GM13977 (cell line): ENCODE measurements at regions not wholly inside any gene's neighbourhood (a gene's known extent, or its start where the extent isn't known, plus 50 kb on each side); places are given as distances from the start of the nearest gene placed in this dataset.
A peak's percentile ranks its signal among the peaks of the same experiment; 100 is the strongest.

Source experiments
- DNase-seq: peaks from one replicate; pipeline ENCODE4 v3.0.0; 2012; ENCODE audit warnings: low spot score
- in situ Hi-C: fragments of 300-500 bp; cut with MboI; formaldehyde crosslinking; loops from one replicate; pipeline ENCODE4 v1.12.0; 2022; ENCODE audit warnings: low sequenced_read_pairs, low pct_unique_long_range_greater_than_20kb, mixed read lengths, inconsistent platforms; ENCODE audit not compliant: unreplicated experiment
- TF ChIP-seq, protein P1 (sequence below): IDR thresholded peaks from 2 replicates; pipeline ENCODE4 v1.5.1; 2012; ENCODE audit warnings: mild to moderate bottlenecking, control low read depth; ENCODE audit not compliant: insufficient read depth; ENCODE audit errors: extremely low read depth, missing control alignments

DNA sequence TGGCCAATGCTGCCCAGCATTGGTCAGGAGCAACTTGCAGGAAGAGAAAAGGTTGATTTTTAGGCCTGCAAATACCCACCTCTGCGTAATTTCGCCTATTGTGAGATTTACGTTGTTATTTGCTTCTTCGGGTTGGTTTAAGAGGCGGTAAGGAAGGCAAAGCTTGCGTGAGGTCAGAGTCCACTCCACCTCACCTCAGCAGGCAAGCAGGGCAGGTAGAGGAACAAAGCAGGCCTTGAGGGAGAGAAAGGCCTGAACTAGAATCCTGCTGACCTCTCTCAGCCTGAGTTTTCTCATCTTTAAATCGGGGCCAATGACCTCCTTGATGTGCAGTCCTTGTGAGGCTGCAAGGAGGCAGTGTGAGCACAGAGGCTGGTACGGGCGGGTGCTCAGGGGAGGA is 239.1 kb downstream of the CDC5L start:
- TF ChIP-seq, protein P1, sequence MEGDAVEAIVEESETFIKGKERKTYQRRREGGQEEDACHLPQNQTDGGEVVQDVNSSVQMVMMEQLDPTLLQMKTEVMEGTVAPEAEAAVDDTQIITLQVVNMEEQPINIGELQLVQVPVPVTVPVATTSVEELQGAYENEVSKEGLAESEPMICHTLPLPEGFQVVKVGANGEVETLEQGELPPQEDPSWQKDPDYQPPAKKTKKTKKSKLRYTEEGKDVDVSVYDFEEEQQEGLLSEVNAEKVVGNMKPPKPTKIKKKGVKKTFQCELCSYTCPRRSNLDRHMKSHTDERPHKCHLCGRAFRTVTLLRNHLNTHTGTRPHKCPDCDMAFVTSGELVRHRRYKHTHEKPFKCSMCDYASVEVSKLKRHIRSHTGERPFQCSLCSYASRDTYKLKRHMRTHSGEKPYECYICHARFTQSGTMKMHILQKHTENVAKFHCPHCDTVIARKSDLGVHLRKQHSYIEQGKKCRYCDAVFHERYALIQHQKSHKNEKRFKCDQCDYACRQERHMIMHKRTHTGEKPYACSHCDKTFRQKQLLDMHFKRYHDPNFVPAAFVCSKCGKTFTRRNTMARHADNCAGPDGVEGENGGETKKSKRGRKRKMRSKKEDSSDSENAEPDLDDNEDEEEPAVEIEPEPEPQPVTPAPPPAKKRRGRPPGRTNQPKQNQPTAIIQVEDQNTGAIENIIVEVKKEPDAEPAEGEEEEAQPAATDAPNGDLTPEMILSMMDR: no peak
- in situ Hi-C loops: loop anchor here (25.0 kb wide), 1 partner anchor 786 kb away; no protein-coding TSS in a partner anchor
- no peak for DNase-seq

DNA sequence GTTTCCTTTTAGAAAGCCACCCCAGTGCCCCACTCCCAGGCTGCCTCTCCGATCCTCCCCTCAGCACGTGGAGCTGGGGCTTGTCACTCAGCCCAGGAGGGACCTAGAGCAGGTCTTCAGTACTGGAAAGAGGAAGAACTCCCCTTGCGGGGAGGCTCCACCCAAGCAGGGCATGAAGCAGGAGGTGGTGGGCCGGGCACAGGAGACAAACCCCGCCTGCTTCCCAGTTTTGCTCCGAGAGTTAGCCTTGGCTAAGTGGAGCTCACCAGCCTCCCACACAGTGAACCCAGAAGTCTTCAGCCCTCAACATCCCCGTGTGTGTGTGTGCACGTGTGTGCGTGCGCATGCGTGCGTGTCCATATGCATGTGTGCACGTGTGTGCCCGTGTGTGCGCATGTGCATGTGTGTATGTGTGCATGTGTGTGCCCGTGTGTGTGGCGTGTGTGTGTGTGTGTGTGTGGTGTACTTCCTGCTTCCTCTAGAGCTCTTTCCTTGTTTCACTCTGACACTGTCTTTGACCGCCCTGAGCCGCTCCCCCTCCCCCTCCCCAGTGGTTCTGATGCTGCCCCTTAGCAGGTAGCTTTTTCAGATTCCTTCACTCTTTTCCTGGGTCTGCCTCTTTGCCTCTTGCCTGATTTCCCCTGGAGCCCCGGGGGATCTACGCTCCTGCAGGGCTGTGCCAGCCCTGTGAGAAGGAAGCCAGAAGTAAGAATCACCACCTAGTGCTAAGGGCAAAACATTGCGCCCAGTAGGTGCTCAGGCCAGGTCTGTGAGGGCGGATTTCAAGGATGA is 239.8 kb downstream of the CDC5L start:
- in situ Hi-C loops: loop anchor here (25.0 kb wide), 1 partner anchor 785 kb away; no protein-coding TSS in a partner anchor
- TF ChIP-seq, protein P1: no peak
- no peak for DNase-seq

DNA sequence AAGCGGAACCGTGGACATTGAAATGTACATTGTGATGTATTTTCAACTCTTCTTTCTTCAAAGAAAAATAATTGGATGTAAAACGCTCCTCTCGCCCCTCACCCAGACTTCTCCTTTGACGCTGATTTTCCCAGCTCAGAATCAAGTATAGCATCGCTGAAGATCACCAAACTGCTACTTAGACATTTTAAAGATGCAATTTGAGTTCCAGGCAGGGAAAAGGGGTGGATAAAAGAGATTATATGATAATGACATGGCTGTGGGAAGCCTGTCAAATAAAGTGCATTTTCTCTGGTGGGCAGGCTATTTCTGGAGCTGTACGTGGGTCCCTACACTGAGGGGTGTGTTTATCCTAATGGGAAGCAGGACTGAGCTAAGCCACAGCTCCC is 240.4 kb downstream of the CDC5L start:
- no peak for DNase-seq
- in situ Hi-C loops: loop anchor here (25.0 kb wide), 1 partner anchor 784 kb away; no protein-coding TSS in a partner anchor
- TF ChIP-seq, protein P1: no peak

DNA sequence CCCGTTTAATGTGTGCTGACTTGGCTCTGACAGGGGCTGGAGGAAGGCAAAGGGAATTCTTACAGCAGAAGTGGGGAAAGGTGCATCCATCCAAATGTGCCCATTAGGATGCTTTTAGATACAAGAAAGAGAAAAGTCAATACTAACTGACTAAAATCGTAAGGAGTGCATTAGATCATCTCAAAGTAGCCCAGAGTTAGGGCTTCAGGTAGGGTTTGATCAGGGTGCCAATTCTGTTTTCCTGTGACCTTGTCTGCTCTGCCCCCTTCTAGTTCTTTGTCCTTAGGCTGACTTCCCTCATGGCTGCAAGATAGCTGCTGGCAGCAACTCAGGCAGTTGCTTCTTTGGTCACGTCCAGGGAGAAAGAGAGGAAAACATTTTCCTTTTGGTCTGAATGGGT is 240.8 kb downstream of the CDC5L start:
- in situ Hi-C loops: loop anchor here (25.0 kb wide), 1 partner anchor 784 kb away; no protein-coding TSS in a partner anchor
- DNase-seq: no peak
- TF ChIP-seq, protein P1: no peak

DNA sequence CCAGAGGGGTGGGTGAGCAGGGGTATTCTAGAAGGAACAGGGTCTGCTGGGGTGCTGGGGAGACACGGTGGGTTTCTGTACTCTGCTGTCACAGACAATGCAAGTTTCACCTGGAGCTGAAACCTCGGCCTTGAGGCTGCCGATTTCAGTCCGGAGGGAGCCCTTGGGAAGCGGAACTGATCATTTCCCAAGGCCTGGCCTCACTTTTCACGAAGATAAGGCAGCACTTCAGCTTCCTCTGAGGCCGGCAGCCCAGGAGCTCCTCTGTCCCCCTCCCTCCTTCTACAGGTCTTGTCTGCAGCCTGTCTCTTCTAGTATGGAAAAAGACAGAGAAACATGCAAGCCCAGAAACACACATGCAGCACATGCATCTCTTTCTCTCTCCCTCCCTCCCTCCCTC is 242.1 kb downstream of the CDC5L start:
- TF ChIP-seq, protein P1: no peak
- DNase-seq: no peak
- in situ Hi-C loops: loop anchor here (25.0 kb wide), 1 partner anchor 783 kb away; no protein-coding TSS in a partner anchor

DNA sequence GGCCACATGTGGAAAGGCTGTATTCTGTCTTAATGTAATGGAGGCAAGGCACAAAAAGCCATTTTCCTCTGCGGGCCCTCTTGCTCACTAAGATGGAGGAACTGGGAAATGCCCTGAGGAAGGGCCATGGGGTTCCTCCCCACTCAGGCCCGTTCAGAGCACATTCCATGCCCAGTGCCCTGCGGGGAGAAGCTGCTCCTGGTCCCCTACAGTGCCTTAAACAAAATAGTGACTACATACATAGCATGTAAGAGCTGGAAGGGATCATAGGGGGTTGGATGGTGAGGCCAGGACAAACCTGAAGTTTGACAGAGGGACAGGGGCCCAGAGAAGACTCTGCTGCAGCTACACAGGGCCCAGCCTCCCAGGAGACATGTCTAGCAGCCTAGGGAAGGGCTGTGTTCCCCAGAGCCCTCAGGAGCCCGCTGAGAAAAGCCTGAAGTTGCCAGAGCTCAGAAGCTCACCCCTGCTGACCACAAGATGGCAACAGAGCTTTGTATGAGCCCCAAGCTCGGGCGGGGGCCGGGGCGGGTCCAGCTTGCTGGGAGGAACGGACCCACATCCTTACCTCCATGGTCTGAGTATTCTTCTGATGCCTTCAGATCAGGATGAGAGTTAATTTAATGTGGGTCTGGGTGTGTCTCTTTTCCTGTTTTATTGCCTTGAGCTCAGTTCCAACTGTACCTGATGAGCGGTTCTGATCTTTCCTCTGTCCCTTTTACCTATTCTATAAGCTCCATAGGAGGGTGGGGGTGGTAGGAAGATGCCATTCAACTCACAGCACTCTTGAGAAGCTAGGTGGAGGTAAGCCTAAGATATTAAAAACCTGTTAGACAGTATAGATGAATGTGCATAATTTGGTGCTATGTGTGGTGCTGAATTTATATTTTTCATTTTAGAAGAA is 242.9 kb downstream of the CDC5L start:
- in situ Hi-C loops: loop anchor here (25.0 kb wide), 1 partner anchor 782 kb away; no protein-coding TSS in a partner anchor
- TF ChIP-seq, protein P1: peak; percentile 37
- DNase-seq: peak; percentile 57
